Chondrocyte (in vitro differentiated cells): ENCODE measurements at regions not wholly inside any gene's neighbourhood (a gene's known extent, or its start where the extent isn't known, plus 50 kb on each side); places are given as distances from the start of the nearest gene placed in this dataset.

ENCODE experiments used
- DNase-seq: peaks from one replicate; pipeline ENCODE4 v3.0.0; 2021; ENCODE audit warnings: mixed read lengths, low spot score
- H3K27ac Mint-ChIP-seq: one replicate; pipeline ENCODE4 v1.8.0; 2021; ENCODE audit warnings: mild to moderate bottlenecking, moderate library complexity, mixed read lengths; ENCODE audit not compliant: unreplicated experiment
- H3K27me3 Mint-ChIP-seq: 2 replicates; pipeline ENCODE4 v1.8.0; 2021; ENCODE audit warnings: low read depth, mixed read lengths
- H3K36me3 Mint-ChIP-seq: 2 replicates; pipeline ENCODE4 v1.8.0; 2021; ENCODE audit warnings: low read depth, mixed read lengths
- H3K4me1 Mint-ChIP-seq: 2 replicates; pipeline ENCODE4 v1.8.0; 2021; ENCODE audit warnings: low read depth, mild to moderate bottlenecking, mixed read lengths
- H3K4me3 Mint-ChIP-seq: one replicate; pipeline ENCODE4 v1.8.0; 2021; ENCODE audit warnings: mild to moderate bottlenecking, moderate library complexity, mixed read lengths; ENCODE audit not compliant: unreplicated experiment
- H3K9me3 Mint-ChIP-seq: 2 replicates; pipeline ENCODE4 v1.8.0; 2021; ENCODE audit warnings: low read depth, mixed read lengths
- CTCF ChIP-seq: fragments of 200-600 bp; sonication (generic); IDR thresholded peaks from 2 replicates; pipeline ENCODE4 v1.5.0; 2021; ENCODE audit warnings: antibody characterized with exemption, mild to moderate bottlenecking, moderate library complexity

GRCh38 chr2:37529830-37530415, 141.5 kb downstream of the CDC42EP3 start:
- H3K9me3 Mint-ChIP-seq: no peaks in the 10 kb centered on the region
- H3K4me3 Mint-ChIP-seq: no peak overlapping the region
- no peaks in the 10 kb centered on the region for H3K27me3 Mint-ChIP-seq
- TF ChIP-seq CTCF: no peak
- DNase-seq: no peak
- no peaks in the 10 kb centered on the region for H3K36me3 Mint-ChIP-seq
- H3K4me1 Mint-ChIP-seq: peaks cover 6% of the 10 kb centered on the region
- peak overlapping the region; percentile 32 for H3K27ac Mint-ChIP-seq

- DNase-seq: no peak
- H3K27ac Mint-ChIP-seq: no peak overlapping the region
- peaks cover 6% of the 10 kb centered on the region for H3K4me1 Mint-ChIP-seq
- H3K27me3 Mint-ChIP-seq: no peaks in the 10 kb centered on the region
- TF ChIP-seq CTCF: no peak
- H3K9me3 Mint-ChIP-seq: no peaks in the 10 kb centered on the region
- H3K4me3 Mint-ChIP-seq: no peak overlapping the region
- no peaks in the 10 kb centered on the region for H3K36me3 Mint-ChIP-seq
Observed at GRCh38 chr2:37532503-37532902, 138.9 kb downstream of the CDC42EP3 start.

- Mint-ChIP-seq H3K36me3 (no peaks in the 10 kb centered on the region), H3K4me1 (peaks cover 3% of the 10 kb centered on the region), H3K4me3 (no peak overlapping the region), H3K9me3 (no peaks in the 10 kb centered on the region), H3K27ac (no peak overlapping the region), H3K27me3 (no peaks in the 10 kb centered on the region)
- DNase-seq: no peak
- no peak for TF ChIP-seq CTCF
Observed at GRCh38 chr2:37537316-37537715, 134.1 kb downstream of the CDC42EP3 start.

GRCh38 chr2:37541516-37541915, 129.9 kb downstream of the CDC42EP3 start:
- Mint-ChIP-seq H3K4me1 (no peaks in the 10 kb centered on the region), H3K27ac (no peak overlapping the region), H3K36me3 (no peaks in the 10 kb centered on the region), H3K27me3 (no peaks in the 10 kb centered on the region), H3K4me3 (no peak overlapping the region), H3K9me3 (no peaks in the 10 kb centered on the region)
- DNase-seq: no peak
- TF ChIP-seq CTCF: no peak

- H3K36me3 Mint-ChIP-seq: no peaks in the 10 kb centered on the region
- peaks cover 3% of the 10 kb centered on the region for H3K9me3 Mint-ChIP-seq
- no peaks in the 10 kb centered on the region for H3K4me1 Mint-ChIP-seq
- H3K27me3 Mint-ChIP-seq: no peaks in the 10 kb centered on the region
- no peak for TF ChIP-seq CTCF
- H3K27ac Mint-ChIP-seq: no peak overlapping the region
- no peak overlapping the region for H3K4me3 Mint-ChIP-seq
- DNase-seq: no peak
Observed at GRCh38 chr2:37543999-37544557, 127.4 kb downstream of the CDC42EP3 start.
